GM10248 (cell line): ENCODE measurements at regions not wholly inside any gene's neighbourhood (a gene's known extent, or its start where the extent isn't known, plus 50 kb on each side); places are given as distances from the start of the nearest gene placed in this dataset.

Source experiments
- CTCF ChIA-PET: fragments of 300-600 bp; sonication (Branson Sonifier 250); formaldehyde crosslinking; extraction: SDS; loops from one replicate; lab custom pipeline; 2021; ENCODE audit warnings: antibody characterized with exemption; lab: Yijun Ruan, JAX
- POLR2A ChIA-PET: fragments of 350-650 bp; sonication (Branson Sonifier 250); formaldehyde crosslinking; extraction: SDS; loops from one replicate; lab custom pipeline; 2020; ENCODE audit warnings: antibody characterized with exemption; lab: Yijun Ruan, JAX
- DNase-seq: peaks from one replicate; pipeline ENCODE4 v3.0.0; 2012; ENCODE audit errors: extremely low spot score
- TF ChIP-seq, protein P1 (sequence below): IDR thresholded peaks from 2 replicates; pipeline ENCODE4 v1.5.1; 2012; ENCODE audit warnings: mild to moderate bottlenecking, low read depth; ENCODE audit errors: extremely low read depth, missing control alignments, control extremely low read depth

DNA sequence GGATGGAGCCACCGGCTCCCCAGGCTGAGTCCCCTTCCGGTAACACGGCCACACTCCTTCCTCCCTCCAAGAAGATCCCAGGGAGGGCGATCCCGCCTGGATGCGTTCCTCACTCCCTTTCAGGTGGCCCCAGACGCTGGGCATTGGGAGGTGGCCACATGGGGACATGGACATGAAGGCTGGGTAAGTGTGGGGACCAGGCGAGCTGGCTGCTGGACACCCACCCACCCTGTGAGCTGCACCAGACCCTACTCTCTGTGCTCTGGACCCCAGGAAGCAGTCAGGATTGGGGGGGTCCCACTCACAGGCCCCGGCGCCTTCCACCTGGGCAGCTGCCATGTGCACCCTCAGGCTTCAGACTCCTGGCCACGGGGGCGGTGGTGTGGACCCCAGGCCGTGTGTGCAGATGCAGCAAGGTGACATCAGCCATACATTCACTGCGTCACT is 932.8 kb downstream of the BRD1 start:
- POLR2A ChIA-PET = no interaction called here
- DNase-seq = no peak
- TF ChIP-seq, protein P1, sequence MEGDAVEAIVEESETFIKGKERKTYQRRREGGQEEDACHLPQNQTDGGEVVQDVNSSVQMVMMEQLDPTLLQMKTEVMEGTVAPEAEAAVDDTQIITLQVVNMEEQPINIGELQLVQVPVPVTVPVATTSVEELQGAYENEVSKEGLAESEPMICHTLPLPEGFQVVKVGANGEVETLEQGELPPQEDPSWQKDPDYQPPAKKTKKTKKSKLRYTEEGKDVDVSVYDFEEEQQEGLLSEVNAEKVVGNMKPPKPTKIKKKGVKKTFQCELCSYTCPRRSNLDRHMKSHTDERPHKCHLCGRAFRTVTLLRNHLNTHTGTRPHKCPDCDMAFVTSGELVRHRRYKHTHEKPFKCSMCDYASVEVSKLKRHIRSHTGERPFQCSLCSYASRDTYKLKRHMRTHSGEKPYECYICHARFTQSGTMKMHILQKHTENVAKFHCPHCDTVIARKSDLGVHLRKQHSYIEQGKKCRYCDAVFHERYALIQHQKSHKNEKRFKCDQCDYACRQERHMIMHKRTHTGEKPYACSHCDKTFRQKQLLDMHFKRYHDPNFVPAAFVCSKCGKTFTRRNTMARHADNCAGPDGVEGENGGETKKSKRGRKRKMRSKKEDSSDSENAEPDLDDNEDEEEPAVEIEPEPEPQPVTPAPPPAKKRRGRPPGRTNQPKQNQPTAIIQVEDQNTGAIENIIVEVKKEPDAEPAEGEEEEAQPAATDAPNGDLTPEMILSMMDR = no peak
- CTCF ChIA-PET = no interaction called here

DNA sequence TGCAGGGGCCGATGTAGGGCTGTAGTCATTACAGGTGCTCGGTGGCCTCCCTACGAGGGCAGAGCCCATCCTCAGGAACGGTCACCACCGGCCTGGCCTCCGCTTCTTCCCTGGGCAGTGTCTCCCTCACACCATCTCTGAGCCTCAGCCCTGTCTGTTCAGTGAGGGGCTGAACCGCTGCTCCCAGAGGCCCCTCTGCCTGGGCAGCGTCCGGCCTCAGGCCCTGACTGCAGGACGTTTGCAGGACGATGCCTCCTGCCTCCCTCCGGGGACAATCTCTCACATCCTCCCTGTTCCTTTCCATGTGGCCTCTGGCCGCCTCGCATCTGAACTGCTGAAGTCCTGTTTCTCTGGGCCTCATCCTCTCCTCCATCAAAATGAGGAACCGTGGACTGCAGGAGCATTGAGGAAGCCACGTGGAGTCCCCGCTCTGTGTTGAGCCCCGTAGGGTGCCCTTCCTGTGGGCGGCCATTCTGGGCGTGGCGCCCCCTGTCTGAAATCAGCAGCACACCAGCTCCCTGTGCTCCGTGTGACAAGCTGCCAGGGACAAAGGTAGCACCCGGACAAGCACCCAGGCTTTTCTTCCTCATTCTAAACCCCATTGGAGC is 933.5 kb downstream of the BRD1 start:
- TF ChIP-seq, protein P1 = no peak
- no peak for DNase-seq
- POLR2A ChIA-PET = no interaction called here
- CTCF ChIA-PET = no interaction called here

DNA sequence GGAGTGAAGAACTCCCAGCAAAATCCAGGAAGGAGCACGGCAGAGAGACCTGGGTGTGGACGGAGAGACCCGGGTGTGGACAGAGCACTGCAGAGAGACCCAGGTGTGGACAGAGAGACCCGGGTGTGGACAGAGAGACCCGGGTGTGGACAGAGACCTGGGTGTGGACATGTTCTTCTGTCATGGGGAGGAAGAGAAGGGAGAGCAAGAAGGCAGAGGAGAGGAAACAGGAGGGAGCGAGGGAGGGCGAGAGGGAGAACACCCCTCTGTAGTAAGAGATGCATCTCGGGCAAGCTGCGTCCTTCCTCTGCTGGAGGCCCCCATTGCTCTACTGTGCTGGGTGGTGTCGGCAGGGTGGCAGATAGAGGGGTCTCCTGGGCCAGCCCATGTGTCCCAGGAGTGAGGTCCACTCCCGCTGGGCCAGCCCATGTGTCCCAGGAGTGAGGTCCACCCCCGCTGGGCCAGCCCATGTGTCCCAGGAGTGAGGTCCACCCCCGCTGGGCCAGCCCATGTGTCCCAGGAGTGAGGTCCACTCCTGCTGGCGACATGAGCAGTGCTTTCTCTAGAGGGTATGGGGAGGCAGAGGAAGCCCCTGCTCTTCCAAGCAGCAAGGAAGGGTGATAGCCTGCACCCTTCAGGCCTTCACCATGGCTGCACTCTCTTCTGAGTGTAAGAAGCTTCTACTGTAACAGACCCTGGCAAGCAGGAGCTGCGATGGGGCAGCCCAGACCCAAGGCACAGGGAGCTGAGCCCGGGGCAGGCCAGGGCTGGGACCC is 934.2 kb downstream of the BRD1 start:
- DNase-seq = no peak
- TF ChIP-seq, protein P1 = no peak
- CTCF ChIA-PET = no interaction called here
- POLR2A ChIA-PET = no interaction called here

DNA sequence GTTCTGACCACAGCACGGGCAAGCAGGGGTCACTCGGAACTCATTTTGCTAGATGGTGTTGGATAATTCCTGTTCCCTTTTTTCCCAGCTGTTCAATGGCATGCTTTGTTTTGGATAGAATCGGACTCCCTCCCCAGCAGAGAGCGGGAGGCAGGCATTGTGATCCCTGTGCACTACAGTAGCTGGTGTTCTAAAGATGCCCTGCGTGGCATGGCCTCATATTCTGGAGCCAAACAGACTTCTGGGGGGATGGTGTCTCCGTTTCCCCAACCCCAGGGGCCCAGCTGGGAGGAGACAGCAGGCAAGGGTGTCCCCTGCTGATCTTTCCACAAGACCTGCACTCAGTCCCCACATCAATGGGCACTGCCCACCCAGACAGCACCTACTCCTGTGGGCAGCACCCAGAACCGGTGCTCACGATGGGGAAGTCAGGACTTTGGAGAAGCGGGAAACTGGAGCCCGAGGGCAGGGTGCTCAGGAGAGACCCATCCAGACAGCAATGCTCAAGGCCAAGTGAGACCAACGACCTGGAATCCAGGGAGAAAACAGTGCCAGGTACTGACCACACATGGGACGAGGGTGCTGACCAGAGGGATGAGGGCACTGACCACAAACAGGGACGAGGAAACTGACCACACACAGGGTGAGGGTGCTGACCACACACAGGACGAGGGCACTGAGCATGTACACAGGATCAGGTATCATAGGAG is 934.9 kb downstream of the BRD1 start:
- TF ChIP-seq, protein P1 = no peak
- CTCF ChIA-PET = no interaction called here
- DNase-seq = no peak
- POLR2A ChIA-PET = no interaction called here

DNA sequence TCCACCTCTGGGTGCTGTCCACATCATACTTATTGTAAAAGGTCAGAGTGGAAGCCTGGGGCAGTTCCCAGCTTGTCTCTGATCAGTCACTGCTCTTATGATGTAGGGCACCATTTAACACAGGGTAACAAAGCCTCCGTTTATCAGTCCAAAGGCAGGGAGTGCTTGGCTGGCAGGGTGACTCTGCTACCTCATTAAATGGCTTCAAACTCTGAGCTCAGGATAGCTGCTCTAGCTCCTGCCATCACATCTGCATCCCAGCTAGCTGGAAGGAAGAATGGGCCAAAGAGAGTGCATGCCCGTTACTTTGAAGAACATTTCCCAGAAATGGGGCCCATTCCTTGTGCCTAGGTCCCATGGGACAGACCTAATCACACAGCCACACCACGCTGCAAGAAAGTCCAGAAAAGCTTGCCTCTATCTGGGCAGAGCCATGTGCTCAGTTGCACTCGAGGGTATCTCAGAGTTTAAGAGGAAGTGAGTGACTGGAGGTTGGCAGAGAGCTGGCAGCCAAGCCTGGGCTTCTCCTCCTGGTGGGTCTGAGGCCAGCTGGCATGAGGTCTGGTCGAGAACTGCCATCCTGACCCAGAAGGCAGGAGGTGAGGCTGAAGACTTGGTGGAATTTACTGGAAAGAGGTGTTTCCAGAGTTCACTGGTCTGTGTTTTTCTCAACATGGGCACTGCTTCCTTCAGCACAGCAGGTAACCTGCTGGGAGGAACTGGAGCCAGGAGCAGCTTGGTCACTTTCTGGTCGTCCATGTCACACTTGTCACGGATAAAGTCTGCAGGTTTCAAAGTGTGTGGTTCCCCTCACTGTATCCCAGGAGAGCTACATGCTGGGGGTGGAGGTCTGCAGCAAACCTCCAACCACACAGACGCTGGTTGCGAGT is 935.7 kb downstream of the BRD1 start:
- CTCF ChIA-PET = no interaction called here
- TF ChIP-seq, protein P1 = no peak
- DNase-seq = no peak
- POLR2A ChIA-PET = no interaction called here
